ENCODE measurements at regions not wholly inside any gene's neighbourhood (a gene's known extent, or its start where the extent isn't known, plus 50 kb on each side); places are given as distances from the start of the nearest gene placed in this dataset.
A peak's percentile ranks its signal among the peaks of the same experiment; 100 is the strongest.

- 30 to 83% (median 60%) methylated on average over 1 to 7 of the region's 7 CpGs; no CpG with 5 or more reads in 1 of the 10 experiments for WGBS, 10 experiments
- ATAC-seq (replicated peaks in 6 of 8) = peak in 1 of 8 experiments; percentile 22
Observed at GRCh38 chr7:42492920-42493319, 255.9 kb upstream of the GLI3 start.

GRCh38 chr7:42491106-42491505 lies 254.1 kb upstream of the GLI3 start:
- 61 to 100% (median 85%) methylated on average over 1 to 3 of the region's 3 CpGs; no CpG with 5 or more reads in 4 of the 10 experiments for WGBS, 10 experiments
- no peak overlapping the region for H3K27ac ChIP-seq
- no peak for ATAC-seq (replicated peaks in 6 of 8)
- H3K4me3 ChIP-seq = no peak overlapping the region
- H3K4me1 ChIP-seq (replicated peaks in 1 of 2) = peaks cover 0 to 5% of the 10 kb centered on the region in 2 donors
- in situ Hi-C loops (cut with MboI; ENCODE audit: low pct_unique_long_range_greater_than_20kb in 2 of 9, low sequenced_read_pairs in 9 of 9, unreplicated experiment in 9 of 9) = no loop called here

More at GRCh38 chr7:42492920-42493319, 255.9 kb upstream of the GLI3 start:
- in situ Hi-C loops (cut with MboI; ENCODE audit: low pct_unique_long_range_greater_than_20kb in 2 of 9, low sequenced_read_pairs in 9 of 9, unreplicated experiment in 9 of 9) = no loop called here
- Histone ChIP-seq H3K4me1 (replicated peaks in 1 of 2) (peaks cover 0 to 5% of the 10 kb centered on the region in 2 donors), H3K4me3 (peak overlapping the region in 4 of 5 donors; percentile 27 to 43 (median 30)), H3K27ac (no peak overlapping the region)

GRCh38 chr7:42489299-42489698 lies 252.3 kb upstream of the GLI3 start:
- peaks cover 0 to 5% of the 10 kb centered on the region in 2 donors for H3K4me1 ChIP-seq (replicated peaks in 1 of 2)
- no peak overlapping the region for H3K27ac ChIP-seq
- no peak for ATAC-seq (replicated peaks in 6 of 8)
- in situ Hi-C loops (cut with MboI; ENCODE audit: low pct_unique_long_range_greater_than_20kb in 2 of 9, low sequenced_read_pairs in 9 of 9, unreplicated experiment in 9 of 9) = no loop called here
- H3K4me3 ChIP-seq = no peak overlapping the region

GRCh38 chr7:42485301-42485766 lies 248.3 kb upstream of the GLI3 start:
- H3K27ac ChIP-seq = no peak overlapping the region
- in situ Hi-C loops (cut with MboI; ENCODE audit: low pct_unique_long_range_greater_than_20kb in 2 of 9, low sequenced_read_pairs in 9 of 9, unreplicated experiment in 9 of 9) = no loop called here
- ATAC-seq (replicated peaks in 6 of 8) = no peak
- no peaks in the 10 kb centered on the region for H3K4me1 ChIP-seq (replicated peaks in 1 of 2)
- H3K4me3 ChIP-seq = no peak overlapping the region

GRCh38 chr7:42483886-42484285 lies 246.9 kb upstream of the GLI3 start:
- WGBS, 10 experiments = 82 to 100% (median 89%) methylated on average over 2 to 4 of the region's 4 CpGs; no CpG with 5 or more reads in 3 of the 10 experiments
- Histone ChIP-seq H3K4me3 (no peak overlapping the region), H3K27ac (no peak overlapping the region), H3K4me1 (replicated peaks in 1 of 2) (no peaks in the 10 kb centered on the region)
- ATAC-seq (replicated peaks in 6 of 8) = no peak
- in situ Hi-C loops (cut with MboI; ENCODE audit: low pct_unique_long_range_greater_than_20kb in 2 of 9, low sequenced_read_pairs in 9 of 9, unreplicated experiment in 9 of 9) = no loop called here

- Histone ChIP-seq H3K4me3 (no peak overlapping the region), H3K27ac (no peak overlapping the region), H3K4me1 (replicated peaks in 1 of 2) (no peaks in the 10 kb centered on the region)
- ATAC-seq (replicated peaks in 6 of 8) = peak in 3 of 8 experiments; percentile 51 to 82 (median 81)
- WGBS, 10 experiments = 32 to 92% (median 81%) methylated on average over 2 to 9 of the region's 9 CpGs; no CpG with 5 or more reads in 1 of the 10 experiments
- in situ Hi-C loops (cut with MboI; ENCODE audit: low pct_unique_long_range_greater_than_20kb in 2 of 9, low sequenced_read_pairs in 9 of 9, unreplicated experiment in 9 of 9) = no loop called here
Observed at GRCh38 chr7:42479816-42480633, 243.0 kb upstream of the GLI3 start.

- no peak overlapping the region for H3K4me3 ChIP-seq
- no peaks in the 10 kb centered on the region for H3K4me1 ChIP-seq (replicated peaks in 1 of 2)
- ATAC-seq (replicated peaks in 6 of 8) = no peak
- in situ Hi-C loops (cut with MboI; ENCODE audit: low pct_unique_long_range_greater_than_20kb in 2 of 9, low sequenced_read_pairs in 9 of 9, unreplicated experiment in 9 of 9) = no loop called here
- 0 to 85% (median 46%) methylated on average over 1 to 3 of the region's 3 CpGs; no CpG with 5 or more reads in 1 of the 10 experiments for WGBS, 10 experiments
- H3K27ac ChIP-seq = no peak overlapping the region
Observed at GRCh38 chr7:42479452-42479815, 242.4 kb upstream of the GLI3 start.

GRCh38 chr7:42478717-42479116 lies 241.7 kb upstream of the GLI3 start:
- Histone ChIP-seq H3K4me1 (replicated peaks in 1 of 2) (no peaks in the 10 kb centered on the region), H3K27ac (no peak overlapping the region), H3K4me3 (no peak overlapping the region)
- in situ Hi-C loops (cut with MboI; ENCODE audit: low pct_unique_long_range_greater_than_20kb in 2 of 9, low sequenced_read_pairs in 9 of 9, unreplicated experiment in 9 of 9) = no loop called here
- ATAC-seq (replicated peaks in 6 of 8) = no peak
- WGBS, 10 experiments = 78 to 100% (median 92%) methylated on average over 1 to 6 of the region's 6 CpGs; no CpG with 5 or more reads in 2 of the 10 experiments

- no peak for ATAC-seq (replicated peaks in 6 of 8)
- Histone ChIP-seq H3K4me3 (no peak overlapping the region), H3K27ac (no peak overlapping the region), H3K4me1 (replicated peaks in 1 of 2) (no peaks in the 10 kb centered on the region)
- WGBS, 10 experiments = 29 to 100% (median 85%) methylated on average over 1 to 2 of the region's 2 CpGs; no CpG with 5 or more reads in 3 of the 10 experiments
- in situ Hi-C loops (cut with MboI; ENCODE audit: low pct_unique_long_range_greater_than_20kb in 2 of 9, low sequenced_read_pairs in 9 of 9, unreplicated experiment in 9 of 9) = no loop called here
Observed at GRCh38 chr7:42476255-42476654, 239.2 kb upstream of the GLI3 start.

GRCh38 chr7:42475082-42475481 lies 238.1 kb upstream of the GLI3 start:
- H3K4me1 ChIP-seq (replicated peaks in 1 of 2) = no peaks in the 10 kb centered on the region
- 62 to 100% (median 84%) methylated on average over 1 to 5 of the region's 5 CpGs; no CpG with 5 or more reads in 2 of the 10 experiments for WGBS, 10 experiments
- ATAC-seq (replicated peaks in 6 of 8) = no peak
- H3K27ac ChIP-seq = no peak overlapping the region
- no peak overlapping the region for H3K4me3 ChIP-seq
- in situ Hi-C loops (cut with MboI; ENCODE audit: low pct_unique_long_range_greater_than_20kb in 2 of 9, low sequenced_read_pairs in 9 of 9, unreplicated experiment in 9 of 9) = no loop called here

- no peaks in the 10 kb centered on the region for H3K4me1 ChIP-seq (replicated peaks in 1 of 2)
- in situ Hi-C loops (cut with MboI; ENCODE audit: low pct_unique_long_range_greater_than_20kb in 2 of 9, low sequenced_read_pairs in 9 of 9, unreplicated experiment in 9 of 9) = no loop called here
- no peak overlapping the region for H3K27ac ChIP-seq
- 53 to 100% (median 88%) methylated on average over 1 to 3 of the region's 5 CpGs for WGBS, 10 experiments
- H3K4me3 ChIP-seq = no peak overlapping the region
- ATAC-seq (replicated peaks in 6 of 8) = no peak
Observed at GRCh38 chr7:42473099-42473498, 236.1 kb upstream of the GLI3 start.

GRCh38 chr7:42471573-42472174 lies 234.7 kb upstream of the GLI3 start:
- no peak overlapping the region for H3K27ac ChIP-seq
- WGBS, 10 experiments = 51 to 100% (median 88%) methylated on average over 1 to 3 of the region's 3 CpGs
- no peak for ATAC-seq (replicated peaks in 6 of 8)
- in situ Hi-C loops (cut with MboI; ENCODE audit: low pct_unique_long_range_greater_than_20kb in 2 of 9, low sequenced_read_pairs in 9 of 9, unreplicated experiment in 9 of 9) = no loop called here
- H3K4me3 ChIP-seq = no peak overlapping the region
- H3K4me1 ChIP-seq (replicated peaks in 1 of 2) = no peaks in the 10 kb centered on the region

GRCh38 chr7:42469341-42469740 lies 232.3 kb upstream of the GLI3 start:
- no peaks in the 10 kb centered on the region for H3K4me1 ChIP-seq (replicated peaks in 1 of 2)
- in situ Hi-C loops (cut with MboI; ENCODE audit: low pct_unique_long_range_greater_than_20kb in 2 of 9, low sequenced_read_pairs in 9 of 9, unreplicated experiment in 9 of 9) = no loop called here
- 48 to 100% (median 63%) methylated on average over 1 to 10 of the region's 10 CpGs; no CpG with 5 or more reads in 1 of the 10 experiments for WGBS, 10 experiments

More at GRCh38 chr7:42469341-42469740, 232.3 kb upstream of the GLI3 start:
- no peak for ATAC-seq (replicated peaks in 6 of 8)
- H3K27ac ChIP-seq = no peak overlapping the region
- no peak overlapping the region for H3K4me3 ChIP-seq
